Activated B cell treated with CpG ODN at 0.5 μM for 24 hours (primary cell): ENCODE measurements at regions not wholly inside any gene's neighbourhood (a gene's known extent, or its start where the extent isn't known, plus 50 kb on each side); places are given as distances from the start of the nearest gene placed in this dataset.

Experiments used
- ATAC-seq: fragments of 200-7000 bp; cut with Tn5 transposase; one replicate; pipeline ENCODE4 v1.10.0; 2021; ENCODE audit warnings: low read depth, mild to moderate bottlenecking, moderate library complexity
- CTCF ChIA-PET: fragments of 350-600 bp; sonication (Branson Sonifier 250); formaldehyde crosslinking; loops from one replicate; lab custom pipeline; 2021; ENCODE audit warnings: antibody characterized with exemption; lab: Charles Lee
- POLR2A ChIA-PET: fragments of 350-600 bp; sonication (Branson Sonifier 250); formaldehyde crosslinking; loops from one replicate; lab custom pipeline; 2021; ENCODE audit warnings: antibody characterized with exemption; lab: Charles Lee
- DNase-seq: peaks from one replicate; pipeline ENCODE4 v3.0.0; 2022
- H3K27ac Mint-ChIP-seq: one replicate; pipeline ENCODE4 v1.8.0; 2020; ENCODE audit warnings: mixed read lengths
- H3K27me3 Mint-ChIP-seq: one replicate; pipeline ENCODE4 v1.8.0; 2021; ENCODE audit warnings: mixed read lengths
- H3K36me3 Mint-ChIP-seq: one replicate; pipeline ENCODE4 v1.8.0; 2021; ENCODE audit warnings: low read depth, mixed read lengths
- H3K4me1 Mint-ChIP-seq: one replicate; pipeline ENCODE4 v1.8.0; 2021; ENCODE audit warnings: mixed read lengths
- H3K4me3 Mint-ChIP-seq: one replicate; pipeline ENCODE4 v1.8.0; 2020; ENCODE audit warnings: mild to moderate bottlenecking, mixed read lengths
- H3K9me3 Mint-ChIP-seq: one replicate; pipeline ENCODE4 v1.8.0; 2020; ENCODE audit warnings: mixed read lengths
- intact Hi-C: fragments of 100-400 bp; cut with micrococcal nuclease; formaldehyde crosslinking; loops from one replicate; pipeline ENCODE4 v1.15.1; 2024
- TF ChIP-seq, protein P1 (sequence below): fragments of 200-600 bp; IDR thresholded peaks from one replicate; pipeline ENCODE4 v1.8.0; 2022; ENCODE audit warnings: antibody characterized with exemption, mild to moderate bottlenecking

DNA sequence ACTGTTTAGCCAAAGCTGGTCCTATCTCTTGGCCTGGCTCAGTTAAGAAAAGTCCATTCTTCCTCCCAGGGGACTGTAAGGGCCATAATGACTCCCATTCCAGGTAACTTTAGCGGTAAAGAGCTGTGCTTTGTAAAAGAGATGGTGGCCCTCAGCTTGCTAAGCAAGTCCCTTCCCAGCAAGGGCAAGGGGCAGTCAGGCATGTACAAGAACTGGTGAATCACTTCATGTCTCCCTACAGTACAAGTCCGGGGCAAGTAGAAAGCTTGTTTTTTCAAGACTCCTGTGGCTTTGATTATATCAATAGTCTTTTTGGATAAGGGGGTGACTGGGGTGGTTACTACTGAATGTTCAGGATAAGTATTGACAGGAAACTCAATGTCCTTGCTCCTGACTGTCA, 88.9 kb downstream of the SLC25A15 start:
- Mint-ChIP-seq H3K9me3 (peaks cover 47% of the 10 kb centered on the region), H3K4me3 (no peak overlapping the region), H3K27me3 (no peaks in the 10 kb centered on the region), H3K27ac (no peak overlapping the region), H3K4me1 (no peaks in the 10 kb centered on the region), H3K36me3 (peaks cover 95% of the 10 kb centered on the region)
- ATAC-seq = no peak
- TF ChIP-seq, protein P1, sequence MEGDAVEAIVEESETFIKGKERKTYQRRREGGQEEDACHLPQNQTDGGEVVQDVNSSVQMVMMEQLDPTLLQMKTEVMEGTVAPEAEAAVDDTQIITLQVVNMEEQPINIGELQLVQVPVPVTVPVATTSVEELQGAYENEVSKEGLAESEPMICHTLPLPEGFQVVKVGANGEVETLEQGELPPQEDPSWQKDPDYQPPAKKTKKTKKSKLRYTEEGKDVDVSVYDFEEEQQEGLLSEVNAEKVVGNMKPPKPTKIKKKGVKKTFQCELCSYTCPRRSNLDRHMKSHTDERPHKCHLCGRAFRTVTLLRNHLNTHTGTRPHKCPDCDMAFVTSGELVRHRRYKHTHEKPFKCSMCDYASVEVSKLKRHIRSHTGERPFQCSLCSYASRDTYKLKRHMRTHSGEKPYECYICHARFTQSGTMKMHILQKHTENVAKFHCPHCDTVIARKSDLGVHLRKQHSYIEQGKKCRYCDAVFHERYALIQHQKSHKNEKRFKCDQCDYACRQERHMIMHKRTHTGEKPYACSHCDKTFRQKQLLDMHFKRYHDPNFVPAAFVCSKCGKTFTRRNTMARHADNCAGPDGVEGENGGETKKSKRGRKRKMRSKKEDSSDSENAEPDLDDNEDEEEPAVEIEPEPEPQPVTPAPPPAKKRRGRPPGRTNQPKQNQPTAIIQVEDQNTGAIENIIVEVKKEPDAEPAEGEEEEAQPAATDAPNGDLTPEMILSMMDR = no peak
- intact Hi-C loops = no loop called here
- ChIA-PET POLR2A (no interaction called here), CTCF (no interaction called here)
- DNase-seq = no peak

DNA sequence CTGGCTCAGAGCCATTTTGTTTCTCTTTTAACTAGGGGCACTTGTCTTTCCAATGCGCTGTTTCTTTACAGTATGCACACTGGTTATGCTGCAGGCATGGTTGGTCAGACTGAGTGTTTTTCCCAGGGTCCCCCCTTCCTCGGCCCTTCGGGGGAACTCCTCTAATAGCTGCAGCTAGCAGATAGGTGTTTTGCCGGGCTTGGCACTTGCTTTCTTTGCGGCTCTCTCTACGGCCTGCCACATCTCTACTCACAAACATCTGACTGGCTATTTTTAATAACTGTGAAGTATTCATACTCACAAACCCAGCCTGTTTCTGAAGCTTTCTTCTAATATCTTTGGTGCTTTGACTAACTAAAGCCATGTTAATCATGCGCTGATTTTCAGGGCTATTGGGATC, 89.4 kb downstream of the SLC25A15 start:
- H3K27ac Mint-ChIP-seq = no peak overlapping the region
- peaks cover 45% of the 10 kb centered on the region for H3K9me3 Mint-ChIP-seq

More for the DNA sequence above, 89.4 kb downstream of the SLC25A15 start:
- Mint-ChIP-seq H3K36me3 (peaks cover 91% of the 10 kb centered on the region), H3K4me1 (no peaks in the 10 kb centered on the region), H3K27me3 (no peaks in the 10 kb centered on the region), H3K4me3 (no peak overlapping the region)
- TF ChIP-seq, protein P1 = no peak
- intact Hi-C loops = no loop called here
- POLR2A ChIA-PET = no interaction called here
- ATAC-seq (no peak), DNase-seq (no peak)
- CTCF ChIA-PET = no interaction called here
